GM12878 (cell line): ENCODE measurements at regions not wholly inside any gene's neighbourhood (a gene's known extent, or its start where the extent isn't known, plus 50 kb on each side); places are given as distances from the start of the nearest gene placed in this dataset.

Experiments
- ATAC-seq: fragments of 200-7000 bp; cut with Tn5 transposase; 3 replicates; pipeline ENCODE4 v1.9.1; 2020; ENCODE audit warnings: mild to moderate bottlenecking, moderate library complexity
- BruUV-seq: library from RNA; stranded (reverse); fragments of 400-500 nt; replicated peaks from 2 replicates; lab custom pipeline; 2021; lab: Mats Ljungman, UMichigan
- CTCF ChIA-PET: fragments of 300-600 bp; sonication (Branson Sonifier 250); formaldehyde crosslinking; extraction: SDS; loops from one replicate; lab custom pipeline; 2021; ENCODE audit warnings: inconsistent platforms; lab: Yijun Ruan, JAX
- POLR2A ChIA-PET: fragments of 350-600 bp; formaldehyde crosslinking; extraction: SDS; loops from one replicate; lab custom pipeline; 2021; ENCODE audit warnings: inconsistent platforms; lab: Charles Lee
- RAD21 ChIA-PET: fragments of 300-600 bp; sonication (Branson Sonifier 250); formaldehyde crosslinking; loops from one replicate; lab custom pipeline; 2023; ENCODE audit warnings: antibody characterized with exemption; ENCODE audit not compliant: unreplicated experiment; lab: Charles Lee
- SMC1A ChIA-PET: fragments of 300-600 bp; sonication (Branson Sonifier 250); formaldehyde crosslinking; loops from one replicate; lab custom pipeline; 2023; ENCODE audit not compliant: unreplicated experiment, uncharacterized antibody; lab: Charles Lee
- DNase-seq: peaks from one replicate; pipeline ENCODE4 v3.0.0-alpha.2; 2011; ENCODE audit warnings: low read depth, low spot score
- FAIRE-seq: peaks from 3 replicates; lab custom pipeline; 2011; peaks lifted over from hg19 to GRCh38; lab: Jason Lieb, UNC
- H2AFZ ChIP-seq: 2 replicates; pipeline ENCODE4 v1.6.0; 2011; ENCODE audit warnings: low read depth, low read length, control low read depth; ENCODE audit not compliant: control insufficient read depth
- H3K27ac ChIP-seq: 2 replicates; pipeline ENCODE4 v1.5.1; 2011; ENCODE audit warnings: control low read depth; ENCODE audit not compliant: control insufficient read depth, insufficient read depth
- H3K27me3 ChIP-seq, 2 experiments: replicated peaks in 1 of 2; 2 replicates each; pipeline versions ENCODE4 v1.6.0 to v1.6.1; 2011; ENCODE audit warnings: low read length in 1 of 2; ENCODE audit not compliant: control insufficient read depth in 2 of 2, insufficient read depth in 2 of 2
- H3K36me3 ChIP-seq, 2 experiments: 2 replicates each; pipeline ENCODE4 v1.5.1; 2011; ENCODE audit warnings: low read length in 1 of 2; ENCODE audit not compliant: control insufficient read depth in 2 of 2, insufficient read depth in 2 of 2
- H3K4me1 ChIP-seq: 2 replicates; pipeline ENCODE4 v1.6.1; 2011; ENCODE audit warnings: mild to moderate bottlenecking, low read length, moderate library complexity, mixed read lengths; ENCODE audit not compliant: control insufficient read depth, insufficient read depth
- H3K4me2 ChIP-seq: 2 replicates; pipeline ENCODE4 v1.6.0; 2011; ENCODE audit warnings: control low read depth; ENCODE audit not compliant: control insufficient read depth, insufficient read depth
- H3K4me3 ChIP-seq: fragments of 200-600 bp; sonication (generic); 2 replicates; pipeline ENCODE4 v1.5.1; 2016
- H3K79me2 ChIP-seq: 2 replicates; pipeline ENCODE4 v1.6.0; 2011; ENCODE audit warnings: low read length; ENCODE audit not compliant: control insufficient read depth, insufficient read depth
- H3K9ac ChIP-seq: 2 replicates; pipeline ENCODE4 v1.8.0; 2011; ENCODE audit warnings: low read length, control low read depth, mixed read lengths; ENCODE audit not compliant: control insufficient read depth, insufficient read depth
- H3K9me3 ChIP-seq: replicated peaks from 3 replicates; pipeline ENCODE4 v1.5.1; 2011; ENCODE audit warnings: mild to moderate bottlenecking, low read length; ENCODE audit not compliant: control insufficient read depth, insufficient read depth
- H4K20me1 ChIP-seq: 2 replicates; pipeline ENCODE4 v1.6.0; 2011; ENCODE audit not compliant: control insufficient read depth, insufficient read depth
- IKZF2 ChIP-seq, 2 experiments: fragments of 450-650 bp; IDR thresholded peaks; 2 replicates each; pipeline ENCODE4 v1.6.1; 2017; ENCODE audit warnings: mild to moderate bottlenecking in 2 of 2, moderate library complexity in 2 of 2
- MEF2B ChIP-seq: fragments of 450-650 bp; IDR thresholded peaks from 2 replicates; pipeline ENCODE4 v1.6.1; 2018; ENCODE audit warnings: mild to moderate bottlenecking, moderate library complexity; ENCODE audit not compliant: partially characterized antibody, poor library complexity, severe bottlenecking
- SMAD1 ChIP-seq: fragments of 450-650 bp; IDR thresholded peaks from 2 replicates; pipeline ENCODE4 v1.6.1; 2018; ENCODE audit warnings: mild to moderate bottlenecking, low read depth; ENCODE audit not compliant: partially characterized antibody
- SMAD5 ChIP-seq: IDR thresholded peaks from 2 replicates; pipeline ENCODE4 v1.6.1; 2016; ENCODE audit warnings: antibody characterized with exemption, low read depth
- ZBTB4 ChIP-seq: fragments of 450-650 bp; formaldehyde crosslinking; IDR thresholded peaks from 2 replicates; pipeline ENCODE4 v1.4.0; 2022; ENCODE audit warnings: mild to moderate bottlenecking, moderate library complexity
- ZNF622 ChIP-seq: fragments of 450-650 bp; IDR thresholded peaks from 2 replicates; pipeline ENCODE4 v1.6.1; 2017; ENCODE audit warnings: mild to moderate bottlenecking, inconsistent platforms
- WGBS: methylation state at CpG from one replicate; pipeline ENCODE4 v1.1.6; 2016; ENCODE audit warnings: low lambda C conversion rate; ENCODE audit not compliant: insufficient replicate concordance, insufficient coverage; ENCODE audit errors: missing lambda C conversion rate; 5-methylcytosine and 5-hydroxymethylcytosine counted together
- in situ Hi-C: fragments of 300-500 bp; cut with MboI; formaldehyde crosslinking; loops from 9 replicates; pipeline ENCODE4 v1.14.3; 2018; ENCODE audit warnings: mixed read lengths
- intact Hi-C: fragments of 100-400 bp; cut with micrococcal nuclease; formaldehyde crosslinking; loops from one replicate; pipeline ENCODE4 v1.14.2; 2022; ENCODE audit not compliant: unreplicated experiment

GRCh38 chr3:21944251-21944650 is 193.2 kb upstream of the ZNF385D start:
- no peaks in the 10 kb centered on the region for H3K36me3 ChIP-seq
- ChIA-PET SMC1A (interaction anchor here (0.7 kb wide), 1 partner anchor 18 kb away, joined by 3 read pairs; no protein-coding TSS in a partner anchor), POLR2A (no interaction called here)
- 21% methylated on average over 6 of the region's 6 CpGs for WGBS
- no peak overlapping the region for H3K27ac ChIP-seq
- no peak for FAIRE-seq
- H2AFZ ChIP-seq: no peak overlapping the region
- H3K4me3 ChIP-seq: no peak overlapping the region
- H4K20me1 ChIP-seq: no peaks in the 10 kb centered on the region
- H3K9me3 ChIP-seq: no peaks in the 10 kb centered on the region
- intact Hi-C loops: no loop called here
- no peaks in the 10 kb centered on the region for H3K4me1 ChIP-seq
- no peaks in the 10 kb centered on the region for H3K79me2 ChIP-seq
- H3K4me2 ChIP-seq: no peak overlapping the region
- ATAC-seq: peak; percentile 74
- DNase-seq: no peak
- TF ChIP-seq MEF2B (peak; percentile 33), ZBTB4 (CRISPR knock-in tag) (no peak)
- TF ChIP-seq, all 136 proteins: peak for 1
- BruUV-seq: no TSS peak
- RAD21 ChIA-PET: no interaction called here
- H3K9ac ChIP-seq: no peak overlapping the region
- no peaks in the 10 kb centered on the region for H3K27me3 ChIP-seq
- in situ Hi-C loops: no loop called here
- CTCF ChIA-PET: no interaction called here

- WGBS: 2% methylated on average over 3 of the region's 3 CpGs
- in situ Hi-C loops: no loop called here
- ATAC-seq (no peak), FAIRE-seq (no peak), DNase-seq (no peak)
- no peak overlapping the region for H3K9ac ChIP-seq
- ChIA-PET SMC1A (no interaction called here), CTCF (no interaction called here), POLR2A (no interaction called here), RAD21 (no interaction called here)
- no peaks in the 10 kb centered on the region; the same call in 2 of the 3 replicates for H3K9me3 ChIP-seq
- no peak overlapping the region for H3K4me2 ChIP-seq
- intact Hi-C loops: no loop called here
- no peaks in the 10 kb centered on the region for H3K4me1 ChIP-seq
- H3K4me3 ChIP-seq: no peak overlapping the region
- H3K36me3 ChIP-seq: no peaks in the 10 kb centered on the region
- BruUV-seq: no TSS peak
- H2AFZ ChIP-seq: no peak overlapping the region
- H4K20me1 ChIP-seq: no peaks in the 10 kb centered on the region
- no peaks in the 10 kb centered on the region for H3K27me3 ChIP-seq
- H3K27ac ChIP-seq: no peak overlapping the region
- no peaks in the 10 kb centered on the region for H3K79me2 ChIP-seq
- TF ChIP-seq SMAD1 (no peak), IKZF2 (IDR thresholded peaks at IDR 0.05) (no peak), ZNF622 (no peak), SMAD5 (no peak)
These were observed 201.8 kb upstream of the ZNF385D start for GRCh38 chr3:21952856-21953255.
